GM13977 (cell line): ENCODE measurements at regions not wholly inside any gene's neighbourhood (a gene's known extent, or its start where the extent isn't known, plus 50 kb on each side); places are given as distances from the start of the nearest gene placed in this dataset.

Experiments
- DNase-seq: peaks from one replicate; pipeline ENCODE4 v3.0.0; 2012; ENCODE audit warnings: low spot score
- in situ Hi-C: fragments of 300-500 bp; cut with MboI; formaldehyde crosslinking; loops from one replicate; pipeline ENCODE4 v1.12.0; 2022; ENCODE audit warnings: low sequenced_read_pairs, low pct_unique_long_range_greater_than_20kb, mixed read lengths, inconsistent platforms; ENCODE audit not compliant: unreplicated experiment
- TF ChIP-seq, protein P1 (sequence below): IDR thresholded peaks from 2 replicates; pipeline ENCODE4 v1.5.1; 2012; ENCODE audit warnings: mild to moderate bottlenecking, control low read depth; ENCODE audit not compliant: insufficient read depth; ENCODE audit errors: extremely low read depth, missing control alignments

- DNase-seq = no peak
- in situ Hi-C loops = no loop called here
- TF ChIP-seq, protein P1, sequence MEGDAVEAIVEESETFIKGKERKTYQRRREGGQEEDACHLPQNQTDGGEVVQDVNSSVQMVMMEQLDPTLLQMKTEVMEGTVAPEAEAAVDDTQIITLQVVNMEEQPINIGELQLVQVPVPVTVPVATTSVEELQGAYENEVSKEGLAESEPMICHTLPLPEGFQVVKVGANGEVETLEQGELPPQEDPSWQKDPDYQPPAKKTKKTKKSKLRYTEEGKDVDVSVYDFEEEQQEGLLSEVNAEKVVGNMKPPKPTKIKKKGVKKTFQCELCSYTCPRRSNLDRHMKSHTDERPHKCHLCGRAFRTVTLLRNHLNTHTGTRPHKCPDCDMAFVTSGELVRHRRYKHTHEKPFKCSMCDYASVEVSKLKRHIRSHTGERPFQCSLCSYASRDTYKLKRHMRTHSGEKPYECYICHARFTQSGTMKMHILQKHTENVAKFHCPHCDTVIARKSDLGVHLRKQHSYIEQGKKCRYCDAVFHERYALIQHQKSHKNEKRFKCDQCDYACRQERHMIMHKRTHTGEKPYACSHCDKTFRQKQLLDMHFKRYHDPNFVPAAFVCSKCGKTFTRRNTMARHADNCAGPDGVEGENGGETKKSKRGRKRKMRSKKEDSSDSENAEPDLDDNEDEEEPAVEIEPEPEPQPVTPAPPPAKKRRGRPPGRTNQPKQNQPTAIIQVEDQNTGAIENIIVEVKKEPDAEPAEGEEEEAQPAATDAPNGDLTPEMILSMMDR = no peak
Measured at GRCh38 chr21:35479065-35479448, 430.0 kb upstream of the RUNX1 start.

- TF ChIP-seq, protein P1 = no peak
- in situ Hi-C loops = no loop called here
- no peak for DNase-seq
Measured at GRCh38 chr21:35478161-35479064, 429.3 kb upstream of the RUNX1 start.

DNA sequence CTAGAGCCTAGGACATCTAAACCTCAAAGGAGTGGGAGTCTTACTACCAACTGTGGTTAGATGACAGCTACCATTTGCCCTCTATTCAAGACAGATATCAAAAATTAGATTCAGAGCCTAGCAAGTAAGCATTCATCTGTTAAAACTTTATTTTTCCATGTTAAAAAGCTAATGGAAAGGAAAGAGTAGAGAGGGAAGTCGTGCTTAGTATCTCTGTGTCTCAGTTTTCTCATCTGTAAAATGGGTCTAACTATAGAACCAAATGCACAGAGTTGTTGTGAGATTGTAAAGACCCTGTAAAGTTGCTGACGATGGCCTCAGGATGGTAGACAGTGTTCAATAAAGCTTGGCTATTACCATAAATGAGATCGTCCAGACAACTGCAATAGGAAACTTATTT, 428.5 kb upstream of the RUNX1 start:
- no peak for DNase-seq
- TF ChIP-seq, protein P1 = no peak
- in situ Hi-C loops = no loop called here

- DNase-seq = no peak
- in situ Hi-C loops = no loop called here
- TF ChIP-seq, protein P1 = no peak
Measured at GRCh38 chr21:35476621-35477395, 427.7 kb upstream of the RUNX1 start.

DNA sequence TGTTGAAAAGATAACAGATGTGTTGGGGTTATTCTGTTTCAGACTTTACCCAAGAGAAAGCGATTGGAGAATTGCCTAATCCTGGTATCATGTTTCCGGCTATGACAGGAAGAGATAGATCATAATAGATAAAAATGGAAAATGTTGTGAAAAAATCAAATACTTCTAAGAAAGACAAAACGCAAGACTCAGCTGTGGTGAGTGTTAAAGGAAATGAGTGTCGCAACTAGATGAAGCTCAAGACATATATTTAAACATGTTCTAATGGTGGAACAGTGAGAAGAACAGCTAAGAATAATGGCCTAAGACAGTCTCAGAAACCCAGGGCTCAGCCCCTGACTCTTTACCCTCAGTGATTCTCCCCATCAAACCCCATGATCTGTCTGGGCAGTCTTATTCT, 426.7 kb upstream of the RUNX1 start:
- DNase-seq = no peak
- in situ Hi-C loops = no loop called here

GRCh38 chr21:35475009-35475408, 425.9 kb upstream of the RUNX1 start:
- in situ Hi-C loops = no loop called here
- DNase-seq = no peak
- TF ChIP-seq, protein P1 = no peak

More for the DNA sequence above, 426.7 kb upstream of the RUNX1 start:
- TF ChIP-seq, protein P1 = no peak
